Suprapubic skin (tissue), 4 donors: ENCODE measurements at regions not wholly inside any gene's neighbourhood (a gene's known extent, or its start where the extent isn't known, plus 50 kb on each side); places are given as distances from the start of the nearest gene placed in this dataset.

Experiments used
- DNase-seq, 2 donors: peaks; one replicate each; pipeline ENCODE4 v3.0.0-alpha.2; 2019; ENCODE audit warnings: low spot score in 2 of 2
- H3K27ac ChIP-seq: fragments of 200-600 bp; sonication (generic); one replicate; pipeline ENCODE4 v1.5.1; 2019
- H3K27me3 ChIP-seq: fragments of 200-600 bp; sonication (generic); one replicate; pipeline ENCODE4 v1.5.1; 2019
- H3K36me3 ChIP-seq: fragments of 200-600 bp; sonication (generic); one replicate; pipeline ENCODE4 v1.5.1; 2019
- H3K4me1 ChIP-seq: fragments of 200-600 bp; sonication (generic); one replicate; pipeline ENCODE4 v1.5.1; 2019
- H3K4me3 ChIP-seq: fragments of 200-600 bp; sonication (generic); one replicate; pipeline ENCODE4 v1.5.1; 2019; ENCODE audit warnings: mild to moderate bottlenecking
- H3K9me3 ChIP-seq: fragments of 200-600 bp; sonication (generic); one replicate; pipeline ENCODE4 v1.5.1; 2019
- CTCF ChIP-seq, 2 donors: fragments of 200-600 bp in 1 of 2; fragments of 450-650 bp in 1 of 2; sonication (generic) in 1 of 2; IDR thresholded peaks; one replicate each; pipeline ENCODE4 v1.5.1; 2016 to 2019; ENCODE audit warnings: antibody characterized with exemption in 2 of 2, mild to moderate bottlenecking in 1 of 2, moderate library complexity in 1 of 2
- EP300 ChIP-seq: sonication (generic); formaldehyde crosslinking; IDR thresholded peaks from one replicate; pipeline ENCODE4 v1.6.1; 2017; ENCODE audit warnings: antibody characterized with exemption
- POLR2A ChIP-seq, 2 donors: fragments of 450-650 bp; IDR thresholded peaks; one replicate each; pipeline ENCODE4 v1.6.1; 2017; ENCODE audit warnings: antibody characterized with exemption in 2 of 2, mild to moderate bottlenecking in 2 of 2, moderate library complexity in 2 of 2
- POLR2AphosphoS5 ChIP-seq, 3 donors: sonication (generic); formaldehyde crosslinking; IDR thresholded peaks; one replicate each; pipeline ENCODE4 v1.6.1; 2017; ENCODE audit warnings: antibody characterized with exemption in 3 of 3
- WGBS: methylation state at CpG from one replicate; pipeline ENCODE4 v1.1.5; 2018; 5-methylcytosine and 5-hydroxymethylcytosine counted together

- Histone ChIP-seq H3K27ac (no peak overlapping the region), H3K9me3 (no peaks in the 10 kb centered on the region), H3K4me1 (peaks cover 17% of the 10 kb centered on the region), H3K27me3 (peaks cover 83% of the 10 kb centered on the region), H3K36me3 (no peaks in the 10 kb centered on the region), H3K4me3 (peak overlapping the region; percentile 44)
- WGBS: 5% methylated on average over 22 of the region's 22 CpGs
- TF ChIP-seq POLR2A (IDR thresholded peaks at IDR 0.05) (no peak), EP300 (no peak), CTCF (IDR thresholded peaks at IDR 0.05) (no peak), POLR2AphosphoS5 (IDR thresholded peaks at IDR 0.05) (no peak)
- no peak for DNase-seq
Measured at GRCh38 chr12:114479831-114480230, 73.9 kb upstream of the TBX5 start.

- H3K36me3 ChIP-seq: no peaks in the 10 kb centered on the region
- H3K4me3 ChIP-seq: no peak overlapping the region
- no peak for DNase-seq
- peaks cover 82% of the 10 kb centered on the region for H3K27me3 ChIP-seq
- no peaks in the 10 kb centered on the region for H3K9me3 ChIP-seq
- no peak overlapping the region for H3K27ac ChIP-seq
- H3K4me1 ChIP-seq: peaks cover 17% of the 10 kb centered on the region
- TF ChIP-seq EP300: no peak
- TF ChIP-seq CTCF (IDR thresholded peaks at IDR 0.05): no peak
- TF ChIP-seq POLR2AphosphoS5 (IDR thresholded peaks at IDR 0.05): no peak
- no peak for TF ChIP-seq POLR2A (IDR thresholded peaks at IDR 0.05)
- 66% methylated on average over 5 of the region's 5 CpGs for WGBS
Measured at GRCh38 chr12:114478865-114479264, 72.9 kb upstream of the TBX5 start.

- H3K4me3 ChIP-seq: no peak overlapping the region
- 44% methylated on average over 5 of the region's 5 CpGs for WGBS
Measured at GRCh38 chr12:114477989-114478395, 72.0 kb upstream of the TBX5 start.

GRCh38 chr12:114476159-114476558 is 70.2 kb upstream of the TBX5 start:
- Histone ChIP-seq H3K4me3 (no peak overlapping the region), H3K36me3 (no peaks in the 10 kb centered on the region), H3K27ac (no peak overlapping the region), H3K4me1 (peaks cover 13% of the 10 kb centered on the region), H3K27me3 (peaks cover 69% of the 10 kb centered on the region), H3K9me3 (no peaks in the 10 kb centered on the region)
- no peak for DNase-seq
- peak; percentile 11 to 12 for TF ChIP-seq CTCF (IDR thresholded peaks at IDR 0.05)
- no peak for TF ChIP-seq POLR2A (IDR thresholded peaks at IDR 0.05)
- TF ChIP-seq POLR2AphosphoS5 (IDR thresholded peaks at IDR 0.05): no peak
- no peak for TF ChIP-seq EP300
- WGBS: 33% methylated on average over 2 of the region's 2 CpGs

More at GRCh38 chr12:114477989-114478395, 72.0 kb upstream of the TBX5 start:
- no peaks in the 10 kb centered on the region for H3K9me3 ChIP-seq
- H3K27me3 ChIP-seq: peaks cover 77% of the 10 kb centered on the region
- no peak for DNase-seq
- peaks cover 17% of the 10 kb centered on the region for H3K4me1 ChIP-seq
- TF ChIP-seq POLR2A (IDR thresholded peaks at IDR 0.05): no peak
- TF ChIP-seq POLR2AphosphoS5 (IDR thresholded peaks at IDR 0.05): no peak
- TF ChIP-seq CTCF (IDR thresholded peaks at IDR 0.05): no peak
- TF ChIP-seq EP300: no peak
- no peak overlapping the region for H3K27ac ChIP-seq
- no peaks in the 10 kb centered on the region for H3K36me3 ChIP-seq

GRCh38 chr12:114473717-114474116 is 67.8 kb upstream of the TBX5 start:
- Histone ChIP-seq H3K4me3 (no peak overlapping the region), H3K27ac (no peak overlapping the region), H3K36me3 (no peaks in the 10 kb centered on the region), H3K9me3 (no peaks in the 10 kb centered on the region), H3K27me3 (peaks cover 49% of the 10 kb centered on the region), H3K4me1 (no peaks in the 10 kb centered on the region)
- 83% methylated on average over 3 of the region's 3 CpGs for WGBS
- TF ChIP-seq CTCF (IDR thresholded peaks at IDR 0.05): no peak
- no peak for TF ChIP-seq POLR2A (IDR thresholded peaks at IDR 0.05)
- no peak for TF ChIP-seq EP300
- no peak for TF ChIP-seq POLR2AphosphoS5 (IDR thresholded peaks at IDR 0.05)
- DNase-seq: no peak
